IMR-90 (cell line): ENCODE measurements at regions not wholly inside any gene's neighbourhood (a gene's known extent, or its start where the extent isn't known, plus 50 kb on each side); places are given as distances from the start of the nearest gene placed in this dataset.

ENCODE experiments used
- ATAC-seq: fragments of 200-7000 bp; cut with Tn5 transposase; 2 replicates; pipeline ENCODE4 v1.9.1; 2020; ENCODE audit warnings: low read depth, mild to moderate bottlenecking, moderate library complexity
- BruUV-seq: library from RNA; stranded (reverse); fragments of 400-500 nt; replicated peaks from 2 replicates; lab custom pipeline; 2021; lab: Mats Ljungman, UMichigan
- CTCF ChIA-PET: fragments of 300-600 bp; formaldehyde crosslinking; extraction: SDS; loops from one replicate; lab custom pipeline; 2021; ENCODE audit warnings: antibody characterized with exemption; lab: Yijun Ruan, JAX
- POLR2A ChIA-PET: fragments of 300-600 bp; sonication (Branson Sonifier 250); formaldehyde crosslinking; loops from one replicate; lab custom pipeline; 2022; ENCODE audit warnings: antibody characterized with exemption; ENCODE audit not compliant: unreplicated experiment; lab: Charles Lee
- DNase-seq: peaks from one replicate; pipeline ENCODE4 v3.0.0; 2013
- H2AFZ ChIP-seq: replicated peaks from 2 replicates; pipeline ENCODE3; 2013; ENCODE audit warnings: low read length, mild to moderate bottlenecking; ENCODE audit not compliant: poor library complexity
- H2AK5ac ChIP-seq: 2 replicates; pipeline ENCODE4 v1.6.1; 2013; ENCODE audit warnings: low read depth, low read length, inconsistent platforms
- H2AK9ac ChIP-seq: replicated peaks from 2 replicates; pipeline ENCODE3; 2013; ENCODE audit warnings: mild to moderate bottlenecking, low read depth, low read length, moderate library complexity; ENCODE audit not compliant: poor library complexity
- H2BK120ac ChIP-seq: 2 replicates; pipeline ENCODE4 v1.6.1; 2013; ENCODE audit warnings: low read depth, low read length, inconsistent platforms
- H2BK15ac ChIP-seq: 3 replicates; pipeline ENCODE4 v1.6.1; 2013; ENCODE audit warnings: low read depth, low read length, inconsistent platforms
- H2BK20ac ChIP-seq: 2 replicates; pipeline ENCODE4 v1.6.1; 2013; ENCODE audit warnings: low read depth, mild to moderate bottlenecking, inconsistent platforms, low read length, moderate library complexity
- H2BK5ac ChIP-seq: 2 replicates; pipeline ENCODE4 v1.6.1; 2013; ENCODE audit warnings: mild to moderate bottlenecking, low read depth, low read length, inconsistent platforms; ENCODE audit not compliant: poor library complexity, severe bottlenecking
- H3K14ac ChIP-seq: replicated peaks from 2 replicates; pipeline ENCODE4 v1.6.1; 2013; ENCODE audit warnings: low read depth, low read length, inconsistent platforms
- H3K18ac ChIP-seq: 2 replicates; pipeline ENCODE4 v1.6.1; 2013; ENCODE audit warnings: low read depth, low read length, control low read depth
- H3K23ac ChIP-seq: 2 replicates; pipeline ENCODE4 v1.6.1; 2013; ENCODE audit warnings: low read depth, low read length, inconsistent platforms
- H3K27ac ChIP-seq: 2 replicates; pipeline ENCODE4 v1.5.1; 2013; ENCODE audit warnings: mild to moderate bottlenecking, control low read depth, low read length; ENCODE audit not compliant: insufficient read depth
- H3K27me3 ChIP-seq: 2 replicates; pipeline ENCODE4 v1.6.1; 2013; ENCODE audit warnings: low read length; ENCODE audit not compliant: control insufficient read depth, insufficient read depth
- H3K36me3 ChIP-seq: 2 replicates; pipeline ENCODE4 v1.6.1; 2013; ENCODE audit warnings: low read length, mixed read lengths; ENCODE audit not compliant: control insufficient read depth, insufficient read depth
- H3K4ac ChIP-seq: 2 replicates; pipeline ENCODE4 v1.6.1; 2013; ENCODE audit warnings: low read depth, low read length, inconsistent platforms
- H3K4me1 ChIP-seq: 2 replicates; pipeline ENCODE4 v1.6.1; 2013; ENCODE audit warnings: low read length, mixed read lengths; ENCODE audit not compliant: control insufficient read depth, insufficient read depth
- H3K4me2 ChIP-seq: 2 replicates; pipeline ENCODE4 v1.6.1; 2013; ENCODE audit warnings: low read depth, mild to moderate bottlenecking, control low read depth, low read length, moderate library complexity
- H3K4me3 ChIP-seq: 2 replicates; pipeline ENCODE4 v1.5.1; 2013; ENCODE audit warnings: low read depth, mild to moderate bottlenecking, control low read depth, low read length, moderate library complexity; ENCODE audit not compliant: insufficient read depth
- H3K56ac ChIP-seq: 2 replicates; pipeline ENCODE4 v1.6.1; 2013; ENCODE audit warnings: low read length, inconsistent platforms; ENCODE audit not compliant: insufficient read depth; ENCODE audit errors: extremely low read depth
- H3K79me1 ChIP-seq, 2 experiments: 2 replicates each; pipeline ENCODE4 v1.6.1; 2013; ENCODE audit warnings: low read length in 2 of 2, inconsistent platforms in 1 of 2, low read depth in 1 of 2
- H3K9ac ChIP-seq: 2 replicates; pipeline ENCODE4 v1.6.1; 2013; ENCODE audit warnings: low read depth, low read length, control low read depth
- H3K9me1 ChIP-seq: 2 replicates; pipeline ENCODE4 v1.6.1; 2013; ENCODE audit warnings: low read length, inconsistent platforms; ENCODE audit not compliant: insufficient read depth
- H3K9me3 ChIP-seq: 2 replicates; pipeline ENCODE4 v1.6.1; 2013; ENCODE audit warnings: low read length; ENCODE audit not compliant: control insufficient read depth, insufficient read depth
- H4K20me1 ChIP-seq: 2 replicates; pipeline ENCODE4 v1.6.1; 2013; ENCODE audit warnings: low read length, inconsistent platforms; ENCODE audit not compliant: insufficient read depth
- H4K5ac ChIP-seq: 2 replicates; pipeline ENCODE4 v1.6.1; 2013; ENCODE audit warnings: mild to moderate bottlenecking, low read depth, low read length, control low read depth
- H4K8ac ChIP-seq, 2 experiments: 2 replicates each; pipeline ENCODE4 v1.6.1; 2013; ENCODE audit warnings: low read depth in 2 of 2, low read length in 2 of 2, control low read depth in 1 of 2, inconsistent platforms in 1 of 2
- H4K91ac ChIP-seq: 2 replicates; pipeline ENCODE4 v1.6.1; 2013; ENCODE audit warnings: low read depth, low read length, inconsistent platforms; ENCODE audit not compliant: insufficient read depth
- BHLHE40 ChIP-seq: fragments of 150-350 bp; IDR thresholded peaks from 2 replicates; pipeline ENCODE4 v1.6.1; 2016; ENCODE audit warnings: mild to moderate bottlenecking, low read depth, low read length
- CEBPB ChIP-seq: IDR thresholded peaks from 2 replicates; pipeline ENCODE4 v1.6.1; 2012; ENCODE audit warnings: low read depth, low read length, improper control_type of control experiment
- FOS ChIP-seq: fragments of 150-350 bp; IDR thresholded peaks from 2 replicates; pipeline ENCODE4 v1.6.1; 2016; ENCODE audit warnings: low read depth, low read length
- MAFK ChIP-seq: IDR thresholded peaks from 2 replicates; pipeline ENCODE4 v1.6.1; 2012; ENCODE audit warnings: low read depth, low read length, improper control_type of control experiment
- NFE2L2 ChIP-seq: fragments of 150-350 bp; IDR thresholded peaks from 2 replicates; pipeline ENCODE4 v1.6.1; 2016; ENCODE audit warnings: low read depth, mild to moderate bottlenecking, low read length
- POLR2A ChIP-seq: IDR thresholded peaks from 2 replicates; pipeline ENCODE4 v1.6.1; 2012; ENCODE audit warnings: mild to moderate bottlenecking, low read depth, low read length
- RAD21 ChIP-seq: IDR thresholded peaks from 2 replicates; pipeline ENCODE4 v1.6.1; 2012; ENCODE audit warnings: low read length, improper control_type of control experiment
- RCOR1 ChIP-seq: IDR thresholded peaks from 2 replicates; pipeline ENCODE4 v1.6.1; 2012; ENCODE audit warnings: mild to moderate bottlenecking, low read length, improper control_type of control experiment; ENCODE audit not compliant: insufficient replicate concordance
- SMC3 ChIP-seq: fragments of 150-350 bp; IDR thresholded peaks from 2 replicates; pipeline ENCODE4 v1.6.1; 2016; ENCODE audit warnings: low read depth, mild to moderate bottlenecking, antibody characterized with exemption, low read length, moderate library complexity
- WGBS, 2 experiments: methylation state at CpG; one replicate each; pipeline versions ENCODE4 v1.1.5 to v1.1.7; 2013; ENCODE audit warnings: missing lambda C conversion rate in 2 of 2; ENCODE audit not compliant: insufficient read length in 1 of 2; ENCODE audit errors: extremely low coverage in 2 of 2; 5-methylcytosine and 5-hydroxymethylcytosine counted together
- dilution Hi-C: fragments of 300-500 bp; cut with HindIII; formaldehyde crosslinking; loops from one replicate; pipeline ENCODE4 v1.14.3; 2018; ENCODE audit warnings: low sequenced_read_pairs; ENCODE audit not compliant: unreplicated experiment
- in situ Hi-C: fragments of 300-500 bp; cut with MboI; formaldehyde crosslinking; loops from 3 replicates; pipeline ENCODE4 v1.14.3; 2019; ENCODE audit warnings: low sequenced_read_pairs, inconsistent platforms, mixed read lengths
- intact Hi-C: fragments of 100-400 bp; cut with micrococcal nuclease; formaldehyde crosslinking; loops from 2 replicates; pipeline ENCODE4 v1.10.0; 2022
- TF ChIP-seq, protein P1 (sequence below): conservative IDR thresholded peaks from 2 replicates; pipeline ENCODE4 v1.5.1; 2012; ENCODE audit warnings: mild to moderate bottlenecking, low read depth, low read length, improper control_type of control experiment
- TF ChIP-seq, protein P2 (sequence below): fragments of 150-350 bp; IDR thresholded peaks from 2 replicates; pipeline ENCODE4 v1.6.1; 2017; ENCODE audit warnings: mild to moderate bottlenecking, antibody characterized with exemption, low read length, low read depth

DNA sequence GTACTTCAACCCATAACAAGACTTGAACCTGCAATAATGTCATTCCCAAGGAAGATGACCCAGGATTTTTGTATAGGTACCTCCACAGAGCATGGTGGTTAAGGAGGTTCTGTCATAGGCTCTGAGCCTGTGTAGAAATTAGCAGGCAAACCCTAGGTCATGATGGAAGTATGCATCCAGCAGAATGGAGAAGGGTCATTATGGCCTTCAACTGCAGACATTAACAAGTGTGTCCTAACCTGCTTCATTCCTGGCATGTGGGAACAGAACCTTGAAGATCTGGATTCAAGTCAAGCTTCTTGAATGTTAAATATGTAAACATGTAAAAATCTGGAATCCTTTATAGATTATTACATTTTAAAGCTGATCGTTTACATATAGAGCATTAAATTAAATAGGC, 116.2 kb upstream of the SLC38A4 start:
- Histone ChIP-seq H4K91ac (peak overlapping the region; percentile 41; the same call in 1 of the 2 replicates), H3K4me3 (no peak overlapping the region), H3K14ac (0 out of 2 replicates have a peak overlapping the region, but pooled peaks have one; percentile 26), H3K56ac (no peak overlapping the region), H3K4me2 (no peak overlapping the region), H3K23ac (no peak overlapping the region), H2BK15ac (no peak overlapping the region; the same call in 2 of the 3 replicates), H2AK9ac (no peak overlapping the region), H2BK20ac (peak overlapping the region; percentile 64), H3K18ac (no peak overlapping the region), H3K9ac (no peak overlapping the region), H4K20me1 (no peaks in the 10 kb centered on the region), H3K4me1 (peaks cover 11% of the 10 kb centered on the region), H2AK5ac (0 out of 2 replicates have a peak overlapping the region, but pooled peaks have one; percentile 13), H4K5ac (no peak overlapping the region; the same call in 1 of the 2 replicates), H2BK5ac (no peak overlapping the region), H3K4ac (peak overlapping the region; percentile 35), H2BK120ac (peak overlapping the region; percentile 70), H3K27ac (no peak overlapping the region), H2AFZ (no peak overlapping the region), H3K9me3 (no peaks in the 10 kb centered on the region), H4K8ac (no peak overlapping the region), H3K9me1 (peaks cover 14% of the 10 kb centered on the region), H3K27me3 (no peaks in the 10 kb centered on the region), H3K79me1 (no peaks in the 10 kb centered on the region), H3K36me3 (no peaks in the 10 kb centered on the region)
- ChIA-PET CTCF (interaction anchor here (0.6 to 4.3 kb wide), 3 partner anchors 14 to 79 kb away, joined by 6 to 23 read pairs (median 14); no protein-coding TSS in a partner anchor), POLR2A (no interaction called here)
- DNase-seq: no peak
- no TSS peak for BruUV-seq
- in situ Hi-C loops (loop anchor here (25.0 kb wide), 1 partner anchor 255 kb away; no protein-coding TSS in a partner anchor), dilution Hi-C loops (no loop called here), intact Hi-C loops (no loop called here)
- ATAC-seq: no peak
- TF ChIP-seq BHLHE40 (no peak), POLR2A (no peak), NFE2L2 (no peak), CEBPB (no peak), SMC3 (no peak), RCOR1 (no peak), RAD21 (no peak), FOS (no peak), MAFK (no peak)
- TF ChIP-seq, protein P1, sequence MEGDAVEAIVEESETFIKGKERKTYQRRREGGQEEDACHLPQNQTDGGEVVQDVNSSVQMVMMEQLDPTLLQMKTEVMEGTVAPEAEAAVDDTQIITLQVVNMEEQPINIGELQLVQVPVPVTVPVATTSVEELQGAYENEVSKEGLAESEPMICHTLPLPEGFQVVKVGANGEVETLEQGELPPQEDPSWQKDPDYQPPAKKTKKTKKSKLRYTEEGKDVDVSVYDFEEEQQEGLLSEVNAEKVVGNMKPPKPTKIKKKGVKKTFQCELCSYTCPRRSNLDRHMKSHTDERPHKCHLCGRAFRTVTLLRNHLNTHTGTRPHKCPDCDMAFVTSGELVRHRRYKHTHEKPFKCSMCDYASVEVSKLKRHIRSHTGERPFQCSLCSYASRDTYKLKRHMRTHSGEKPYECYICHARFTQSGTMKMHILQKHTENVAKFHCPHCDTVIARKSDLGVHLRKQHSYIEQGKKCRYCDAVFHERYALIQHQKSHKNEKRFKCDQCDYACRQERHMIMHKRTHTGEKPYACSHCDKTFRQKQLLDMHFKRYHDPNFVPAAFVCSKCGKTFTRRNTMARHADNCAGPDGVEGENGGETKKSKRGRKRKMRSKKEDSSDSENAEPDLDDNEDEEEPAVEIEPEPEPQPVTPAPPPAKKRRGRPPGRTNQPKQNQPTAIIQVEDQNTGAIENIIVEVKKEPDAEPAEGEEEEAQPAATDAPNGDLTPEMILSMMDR: no peak
- TF ChIP-seq, protein P2, sequence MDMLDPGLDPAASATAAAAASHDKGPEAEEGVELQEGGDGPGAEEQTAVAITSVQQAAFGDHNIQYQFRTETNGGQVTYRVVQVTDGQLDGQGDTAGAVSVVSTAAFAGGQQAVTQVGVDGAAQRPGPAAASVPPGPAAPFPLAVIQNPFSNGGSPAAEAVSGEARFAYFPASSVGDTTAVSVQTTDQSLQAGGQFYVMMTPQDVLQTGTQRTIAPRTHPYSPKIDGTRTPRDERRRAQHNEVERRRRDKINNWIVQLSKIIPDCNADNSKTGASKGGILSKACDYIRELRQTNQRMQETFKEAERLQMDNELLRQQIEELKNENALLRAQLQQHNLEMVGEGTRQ: no peak
- WGBS, 2 experiments: no CpG with 5 or more reads among the region's 1 CpG
